ENCODE measurements at regions not wholly inside any gene's neighbourhood (a gene's known extent, or its start where the extent isn't known, plus 50 kb on each side); places are given as distances from the start of the nearest gene placed in this dataset.

GRCh38 chr3:56933803-56934202 lies 126.7 kb upstream of the SPATA12 start:
- Histone ChIP-seq H3K9me3 (replicated peaks in 1 of 2; ENCODE audit: control insufficient read depth in 1 of 2, insufficient read depth in 1 of 2, low read length in 2 of 2) (peaks cover 7 to 10% of the 10 kb centered on the region in 2 donors), H4K20me1 (ENCODE audit: insufficient read depth, low read length) (no peaks in the 10 kb centered on the region), H3K4me1 (ENCODE audit: control insufficient read depth in 1 of 2, insufficient read depth in 2 of 2, low read length in 2 of 2) (peaks cover 2 to 3% of the 10 kb centered on the region in 2 donors), H3K4me3 (replicated peaks in 1 of 3; ENCODE audit: low read depth in 2 of 3, low read length in 3 of 3) (no peak overlapping the region), H3K4me2 (replicated peaks; ENCODE audit: extremely low read depth, low read length, poor library complexity, severe bottlenecking) (no peak overlapping the region), H3K27ac (ENCODE audit: low read depth in 1 of 2, low read length in 2 of 2) (no peak overlapping the region), H2AFZ (ENCODE audit: insufficient read depth, low read depth, low read length, poor library complexity, severe bottlenecking) (no peak overlapping the region), H3K36me3 (replicated peaks in 1 of 2; ENCODE audit: control insufficient read depth in 1 of 2, insufficient read depth in 2 of 2, low read length in 2 of 2) (no peaks in the 10 kb centered on the region), H3K9ac (ENCODE audit: insufficient read depth, low read length, poor library complexity, severe bottlenecking) (no peak overlapping the region), H3K79me2 (ENCODE audit: insufficient read depth, low read length) (no peaks in the 10 kb centered on the region), H3K27me3 (ENCODE audit: control insufficient read depth in 2 of 2, insufficient read depth in 2 of 2, low read length in 2 of 2) (no peaks in the 10 kb centered on the region)
- peaks cover 9% of the 10 kb centered on the region for H3K4me1 Mint-ChIP-seq
- no peaks in the 10 kb centered on the region for H3K36me3 Mint-ChIP-seq
- no peak overlapping the region for H3K27ac Mint-ChIP-seq
- WGBS (ENCODE audit: insufficient coverage) = no CpG with 5 or more reads among the region's 1 CpG
- TF ChIP-seq CTCF (IDR thresholded peaks at IDR 0.05) = no peak
- no peak overlapping the region for H3K4me3 Mint-ChIP-seq
- H3K27me3 Mint-ChIP-seq (ENCODE audit: low read depth in 3 of 3) = peaks cover 2% of the 10 kb centered on the region in 3 donors
- intact Hi-C loops (cut with micrococcal nuclease) = no loop called here
- DNase-seq = no peak
- H3K9me3 Mint-ChIP-seq = peaks cover 10 to 16% (median 12%) of the 10 kb centered on the region in 7 donors

GRCh38 chr3:56932866-56933265 lies 127.6 kb upstream of the SPATA12 start:
- H3K27me3 ChIP-seq (ENCODE audit: control insufficient read depth in 2 of 2, insufficient read depth in 2 of 2, low read length in 2 of 2) = no peaks in the 10 kb centered on the region
- no peak overlapping the region for H3K4me2 ChIP-seq (replicated peaks; ENCODE audit: extremely low read depth, low read length, poor library complexity, severe bottlenecking)
- no peak overlapping the region for H3K9ac ChIP-seq (ENCODE audit: insufficient read depth, low read length, poor library complexity, severe bottlenecking)
- H3K79me2 ChIP-seq (ENCODE audit: insufficient read depth, low read length) = no peaks in the 10 kb centered on the region
- peaks cover 17% of the 10 kb centered on the region for H3K4me1 Mint-ChIP-seq
- no peak overlapping the region for H2AFZ ChIP-seq (ENCODE audit: insufficient read depth, low read depth, low read length, poor library complexity, severe bottlenecking)
- TF ChIP-seq CTCF (IDR thresholded peaks at IDR 0.05) = no peak
- DNase-seq = no peak
- WGBS (ENCODE audit: insufficient coverage) = no CpG with 5 or more reads among the region's 3 CpGs
- H3K4me1 ChIP-seq (ENCODE audit: control insufficient read depth in 1 of 2, insufficient read depth in 2 of 2, low read length in 2 of 2) = peaks cover 7 to 12% of the 10 kb centered on the region in 2 donors
- no peaks in the 10 kb centered on the region for H4K20me1 ChIP-seq (ENCODE audit: insufficient read depth, low read length)
- no peaks in the 10 kb centered on the region for H3K36me3 ChIP-seq (replicated peaks in 1 of 2; ENCODE audit: control insufficient read depth in 1 of 2, insufficient read depth in 2 of 2, low read length in 2 of 2)
- peaks cover 10 to 16% (median 12%) of the 10 kb centered on the region in 7 donors for H3K9me3 Mint-ChIP-seq
- H3K36me3 Mint-ChIP-seq = no peaks in the 10 kb centered on the region
- no peak overlapping the region for H3K27ac ChIP-seq (ENCODE audit: low read depth in 1 of 2, low read length in 2 of 2)
- no peak overlapping the region for H3K4me3 Mint-ChIP-seq
- H3K9me3 ChIP-seq (replicated peaks in 1 of 2; ENCODE audit: control insufficient read depth in 1 of 2, insufficient read depth in 1 of 2, low read length in 2 of 2) = peaks cover 7 to 10% of the 10 kb centered on the region in 2 donors
- intact Hi-C loops (cut with micrococcal nuclease) = no loop called here
- H3K27me3 Mint-ChIP-seq (ENCODE audit: low read depth in 3 of 3) = peaks cover 2% of the 10 kb centered on the region in 3 donors
- no peak overlapping the region for H3K4me3 ChIP-seq (replicated peaks in 1 of 3; ENCODE audit: low read depth in 2 of 3, low read length in 3 of 3)
- no peak overlapping the region for H3K27ac Mint-ChIP-seq
